Endothelial cell of umbilical vein (primary cell): ENCODE measurements at regions not wholly inside any gene's neighbourhood (a gene's known extent, or its start where the extent isn't known, plus 50 kb on each side); places are given as distances from the start of the nearest gene placed in this dataset.

Source experiments
- BruUV-seq: library from RNA; stranded (reverse); fragments of 400-500 nt; replicated peaks from 2 replicates; lab custom pipeline; 2021; lab: Mats Ljungman, UMichigan
- CTCF ChIA-PET: fragments of 300-600, 350-600 bp; sonication (Branson Sonifier 250); formaldehyde crosslinking; loops from one replicate; lab custom pipeline; 2021; ENCODE audit warnings: antibody characterized with exemption, inconsistent platforms; lab: Charles Lee
- POLR2A ChIA-PET: fragments of 300-600, 350-600 bp; sonication (Branson Sonifier 250); formaldehyde crosslinking; loops from one replicate; lab custom pipeline; 2021; ENCODE audit warnings: antibody characterized with exemption, inconsistent platforms; lab: Charles Lee
- DNase-seq: peaks from one replicate; pipeline ENCODE4 v3.0.0-alpha.2; 2011; ENCODE audit warnings: low read depth, low spot score
- FAIRE-seq: peaks from 2 replicates; lab custom pipeline; 2011; peaks lifted over from hg19 to GRCh38; lab: Jason Lieb, UNC
- H2AFZ ChIP-seq: 2 replicates; pipeline ENCODE4 v1.6.0; 2012; ENCODE audit warnings: low read depth, low read length, control low read depth, inconsistent platforms
- H3K27ac ChIP-seq: 2 replicates; pipeline ENCODE4 v1.5.1; 2011; ENCODE audit warnings: low read depth, mild to moderate bottlenecking, control low read depth, low read length, moderate library complexity; ENCODE audit not compliant: insufficient read depth
- H3K27me3 ChIP-seq, 2 experiments: 2 replicates each; pipeline versions ENCODE4 v1.6.0 to v1.6.1; 2011; ENCODE audit warnings: low read length in 2 of 2, mixed read lengths in 1 of 2; ENCODE audit not compliant: control insufficient read depth in 2 of 2, insufficient read depth in 2 of 2
- H3K36me3 ChIP-seq, 2 experiments: 2 replicates in 1 of 2; 3 replicates in 1 of 2; pipeline ENCODE4 v1.5.1; 2011; ENCODE audit warnings: low read length in 2 of 2, mild to moderate bottlenecking in 1 of 2, moderate library complexity in 1 of 2; ENCODE audit not compliant: control insufficient read depth in 2 of 2, insufficient read depth in 2 of 2; ENCODE audit errors: extremely low read depth in 1 of 2
- H3K4me1 ChIP-seq: 3 replicates; pipeline ENCODE4 v1.5.1; 2011; ENCODE audit warnings: mild to moderate bottlenecking, low read length; ENCODE audit not compliant: control insufficient read depth, insufficient read depth; ENCODE audit errors: extremely low read depth
- H3K4me2 ChIP-seq: 2 replicates; pipeline ENCODE4 v1.6.1; 2011; ENCODE audit warnings: low read length, control low read depth, mixed read lengths; ENCODE audit not compliant: insufficient read depth
- H3K4me3 ChIP-seq, 3 experiments: fragments of 200-600 bp in 1 of 3; sonication (generic), shearing (Covaris generic) in 1 of 3; replicated peaks in 1 of 3; 2 replicates each; pipeline ENCODE4 v1.5.1; 2011 to 2016; ENCODE audit warnings: control low read depth in 3 of 3, low read length in 3 of 3, mild to moderate bottlenecking in 2 of 3, inconsistent platforms in 1 of 3, low read depth in 1 of 3, moderate library complexity in 1 of 3; ENCODE audit not compliant: insufficient read depth in 1 of 3
- H3K79me2 ChIP-seq: 2 replicates; pipeline ENCODE4 v1.6.0; 2012; ENCODE audit warnings: low read length, inconsistent platforms; ENCODE audit not compliant: control insufficient read depth, insufficient read depth
- H3K9ac ChIP-seq: replicated peaks from 2 replicates; pipeline ENCODE3; 2011; ENCODE audit warnings: low read length, control low read depth; ENCODE audit not compliant: insufficient read depth; ENCODE audit errors: extremely low read depth
- H3K9me1 ChIP-seq: replicated peaks from 3 replicates; pipeline ENCODE4 v1.6.0; 2011; ENCODE audit warnings: mild to moderate bottlenecking, low read length; ENCODE audit not compliant: control insufficient read depth, insufficient read depth; ENCODE audit errors: extremely low read depth
- H3K9me3 ChIP-seq: replicated peaks from 2 replicates; pipeline ENCODE4 v1.5.1; 2012; ENCODE audit warnings: low read length, inconsistent platforms; ENCODE audit not compliant: control insufficient read depth, insufficient read depth
- H4K20me1 ChIP-seq: replicated peaks from 2 replicates; pipeline ENCODE3; 2011; ENCODE audit warnings: mild to moderate bottlenecking, low read length; ENCODE audit not compliant: control insufficient read depth, insufficient read depth; ENCODE audit errors: extremely low read depth
- CTCF ChIP-seq, 2 donors: IDR thresholded peaks; 1 replicate in 1 of 2; 2 replicates in 1 of 2; pipeline ENCODE4 v1.5.1; 2011; ENCODE audit warnings: low read length in 2 of 2, mild to moderate bottlenecking in 2 of 2, moderate library complexity in 2 of 2, control low read depth in 1 of 2, inconsistent platforms in 1 of 2, low read depth in 1 of 2; ENCODE audit not compliant: insufficient read depth in 1 of 2; ENCODE audit errors: extremely low read depth in 1 of 2
- EZH2 ChIP-seq: IDR thresholded peaks from 2 replicates; pipeline ENCODE4 v1.6.1; 2012; ENCODE audit warnings: borderline replicate concordance, low read depth, mild to moderate bottlenecking, moderate library complexity, low read length, inconsistent platforms; ENCODE audit not compliant: severe bottlenecking
- FOS ChIP-seq: IDR thresholded peaks from 2 replicates; pipeline ENCODE4 v1.6.1; 2011; ENCODE audit warnings: mild to moderate bottlenecking, low read length, moderate library complexity, borderline replicate concordance; ENCODE audit not compliant: insufficient read depth
- GATA2 ChIP-seq: IDR thresholded peaks from 2 replicates; pipeline ENCODE4 v1.7.0; 2011; ENCODE audit warnings: low read depth, mild to moderate bottlenecking, moderate library complexity, mixed read lengths, low read length; ENCODE audit not compliant: insufficient read length, insufficient read depth
- JUN ChIP-seq: IDR thresholded peaks from 2 replicates; pipeline ENCODE4 v1.6.1; 2011; ENCODE audit warnings: borderline replicate concordance, low read depth; ENCODE audit not compliant: insufficient read length, insufficient read depth
- MAX ChIP-seq: IDR thresholded peaks from 2 replicates; pipeline ENCODE4 v1.6.1; 2011; ENCODE audit not compliant: insufficient read depth, insufficient read length
- MYC ChIP-seq: IDR thresholded peaks from one replicate; pipeline ENCODE4 v1.6.1; 2011; ENCODE audit warnings: mild to moderate bottlenecking, low read depth, low read length
- POLR2A ChIP-seq: IDR thresholded peaks from 2 replicates; pipeline ENCODE4 v1.6.1; 2012; ENCODE audit warnings: low read depth, mild to moderate bottlenecking, control low read depth, low read length
- POLR2AphosphoS5 ChIP-seq: IDR thresholded peaks from 2 replicates; pipeline ENCODE4 v1.6.1; 2012; ENCODE audit warnings: low read depth, mild to moderate bottlenecking, control low read depth, low read length, moderate library complexity; ENCODE audit not compliant: insufficient read depth
- dilution Hi-C: fragments of 300-500 bp; cut with MboI; formaldehyde crosslinking; loops from one replicate; pipeline ENCODE4 v1.15.0; 2019; ENCODE audit warnings: low sequenced_read_pairs; ENCODE audit not compliant: extremely low pct_ligation_motif_present
- intact Hi-C: fragments of 100-400 bp; cut with micrococcal nuclease; formaldehyde crosslinking; loops from one replicate; pipeline ENCODE4 v1.10.0; 2022

GRCh38 chr14:56394826-56395530 lies 184.6 kb upstream of the TMEM260 start:
- Histone ChIP-seq H3K4me3 (no peak overlapping the region), H3K9me1 (no peaks in the 10 kb centered on the region), H3K9me3 (no peaks in the 10 kb centered on the region), H3K4me1 (no peaks in the 10 kb centered on the region), H3K79me2 (no peaks in the 10 kb centered on the region), H3K27me3 (no peaks in the 10 kb centered on the region), H3K36me3 (no peaks in the 10 kb centered on the region), H3K27ac (no peak overlapping the region), H4K20me1 (no peaks in the 10 kb centered on the region), H3K9ac (no peak overlapping the region), H3K4me2 (no peak overlapping the region), H2AFZ (no peak overlapping the region)
- FAIRE-seq (no peak), DNase-seq (peak; percentile 53)
- CTCF ChIA-PET, result interaction anchor here (1.4 to 1.9 kb wide), 3 partner anchors 14 to 55 kb away, joined by 4 read pairs; no protein-coding TSS in a partner anchor
- TF ChIP-seq FOS, result no peak
- TF ChIP-seq EZH2, result no peak
- no peak for TF ChIP-seq JUN
- TF ChIP-seq POLR2A, result no peak
- no peak for TF ChIP-seq MAX
- no peak for TF ChIP-seq CTCF (IDR thresholded peaks at IDR 0.05; ENCODE audit: extremely low read depth in 1 of 2, insufficient read depth in 1 of 2, low read depth in 1 of 2, low read length in 2 of 2)
- no peak for TF ChIP-seq MYC
- no peak for TF ChIP-seq POLR2AphosphoS5
- TF ChIP-seq GATA2, result no peak
- intact Hi-C loops, result no loop called here
- dilution Hi-C loops, result no loop called here
- no TSS peak for BruUV-seq
- POLR2A ChIA-PET, result no interaction called here
